HepG2 (cell line): ENCODE measurements at regions not wholly inside any gene's neighbourhood (a gene's known extent, or its start where the extent isn't known, plus 50 kb on each side); places are given as distances from the start of the nearest gene placed in this dataset.

ENCODE experiments used
- ATAC-seq: fragments of 200-7000 bp; cut with Tn5 transposase; 3 replicates; pipeline ENCODE4 v1.9.1; 2020; ENCODE audit warnings: mild to moderate bottlenecking, moderate library complexity
- BruUV-seq: library from RNA; stranded (reverse); fragments of 400-500 nt; replicated peaks from 2 replicates; lab custom pipeline; 2021; lab: Mats Ljungman, UMichigan
- CTCF ChIA-PET: fragments of 300-600 bp; formaldehyde crosslinking; extraction: SDS; loops from one replicate; lab custom pipeline; 2021; ENCODE audit warnings: low total read pairs, inconsistent platforms, low intra/inter-chr PET ratio; lab: Yijun Ruan, JAX
- POLR2A ChIA-PET: fragments of 350-600 bp; sonication (Branson Sonifier 250); formaldehyde crosslinking; loops from one replicate; lab custom pipeline; 2020; ENCODE audit warnings: antibody characterized with exemption, inconsistent platforms; lab: Yijun Ruan, JAX
- DNase-seq: peaks from one replicate; pipeline ENCODE4 v3.0.0-alpha.2; 2015; ENCODE audit warnings: low spot score
- FAIRE-seq: peaks from 3 replicates; lab custom pipeline; 2011; peaks lifted over from hg19 to GRCh38; lab: Jason Lieb, UNC
- H2AFZ ChIP-seq: one replicate; pipeline ENCODE4 v1.6.1; 2011; ENCODE audit warnings: low read length, inconsistent platforms
- H3K27ac ChIP-seq: fragments of 300-600 bp; 3 replicates; pipeline ENCODE4 v1.8.0; 2011; ENCODE audit warnings: mixed run types, mild to moderate bottlenecking, mixed read lengths, low read length, inconsistent platforms; ENCODE audit not compliant: insufficient read depth; ENCODE audit errors: extremely low read length
- H3K27me3 ChIP-seq, 2 experiments: fragments of 200-600 bp in 1 of 2; 2 replicates in 1 of 2; 3 replicates in 1 of 2; pipeline versions ENCODE4 v1.6.0 to v1.8.0; 2011; ENCODE audit warnings: low read length in 2 of 2, mild to moderate bottlenecking in 2 of 2, moderate library complexity in 2 of 2, inconsistent platforms in 1 of 2; ENCODE audit not compliant: insufficient read depth in 2 of 2, control insufficient read depth in 1 of 2
- H3K36me3 ChIP-seq, 2 experiments: fragments of 200-600 bp in 1 of 2; replicated peaks in 1 of 2; 2 replicates in 1 of 2; 3 replicates in 1 of 2; pipeline versions ENCODE4 v1.5.1 to v1.8.0; 2011; ENCODE audit warnings: low read length in 2 of 2, inconsistent platforms in 1 of 2; ENCODE audit not compliant: insufficient read depth in 2 of 2, control insufficient read depth in 1 of 2
- H3K4me1 ChIP-seq: 2 replicates; pipeline ENCODE4 v1.5.1; 2012; ENCODE audit warnings: low read length, inconsistent platforms; ENCODE audit not compliant: insufficient read depth
- H3K4me2 ChIP-seq: 2 replicates; pipeline ENCODE4 v1.6.0; 2011; ENCODE audit warnings: low read depth, low read length, inconsistent platforms
- H3K4me3 ChIP-seq, 3 experiments: fragments of 200-600 bp in 1 of 3; sonication (generic), shearing (Covaris generic) in 1 of 3; replicated peaks in 1 of 3; 2 replicates each; pipeline ENCODE4 v1.5.1; 2011 to 2016; ENCODE audit warnings: low read length in 3 of 3, inconsistent platforms in 2 of 3, low read depth in 2 of 3, mild to moderate bottlenecking in 2 of 3, control low read depth in 1 of 3, mixed read lengths in 1 of 3; ENCODE audit not compliant: insufficient read depth in 1 of 3
- H3K79me2 ChIP-seq: one replicate; pipeline ENCODE4 v1.6.1; 2011; ENCODE audit warnings: low read length, inconsistent platforms; ENCODE audit not compliant: insufficient read depth
- H3K9ac ChIP-seq: 2 replicates; pipeline ENCODE4 v1.6.0; 2011; ENCODE audit warnings: mild to moderate bottlenecking, low read depth, low read length, inconsistent platforms; ENCODE audit not compliant: insufficient read depth
- H3K9me3 ChIP-seq: 2 replicates; pipeline ENCODE4 v1.5.1; 2012; ENCODE audit warnings: mild to moderate bottlenecking, low read length
- H4K20me1 ChIP-seq: 2 replicates; pipeline ENCODE4 v1.6.0; 2011; ENCODE audit warnings: inconsistent platforms, mild to moderate bottlenecking, low read length, moderate library complexity; ENCODE audit not compliant: insufficient read depth
- CREB1 ChIP-seq, 2 experiments: fragments of 450-650 bp in 1 of 2; IDR thresholded peaks; 2 replicates each; pipeline ENCODE4 v1.6.1; 2016 to 2017; ENCODE audit warnings: control low read depth in 1 of 2, mild to moderate bottlenecking in 1 of 2, missing compliant biosample characterization in 1 of 2, missing genetic modification characterization in 1 of 2
- KDM3A ChIP-seq: IDR thresholded peaks from 2 replicates; pipeline ENCODE4 v1.6.1; 2018; ENCODE audit warnings: low read depth, missing compliant biosample characterization
- NONO ChIP-seq, 2 experiments: fragments of 450-650 bp in 1 of 2; sonication (generic) in 1 of 2; formaldehyde crosslinking in 1 of 2; IDR thresholded peaks in 1 of 2; conservative IDR thresholded peaks in 1 of 2; 2 replicates each; pipeline versions ENCODE4 v1.6.1 to v1.8.0; 2017 to 2022; ENCODE audit warnings: mild to moderate bottlenecking in 1 of 2, missing genetic modification reagents in 1 of 2, moderate library complexity in 1 of 2
- PAXIP1 ChIP-seq: sonication (generic); formaldehyde crosslinking; conservative IDR thresholded peaks from 2 replicates; pipeline ENCODE4 v1.4.0; 2020; ENCODE audit warnings: mild to moderate bottlenecking, missing genetic modification reagents, moderate library complexity
- SP5 ChIP-seq: IDR thresholded peaks from 2 replicates; pipeline ENCODE4 v1.6.1; 2016; ENCODE audit warnings: low read depth, borderline replicate concordance
- TRIM22 ChIP-seq: fragments of 450-650 bp; IDR thresholded peaks from 2 replicates; pipeline ENCODE4 v1.6.1; 2017
- ZBTB21 ChIP-seq: sonication (generic); formaldehyde crosslinking; IDR thresholded peaks from 2 replicates; pipeline ENCODE4 v1.4.0; 2020; ENCODE audit warnings: missing genetic modification reagents
- ZBTB7B ChIP-seq: sonication (generic); formaldehyde crosslinking; IDR thresholded peaks from 2 replicates; pipeline ENCODE4 v1.4.0; 2020; ENCODE audit warnings: missing genetic modification reagents
- ZMYM2 ChIP-seq: sonication (generic); formaldehyde crosslinking; IDR thresholded peaks from 2 replicates; pipeline ENCODE4 v1.8.0; 2022; ENCODE audit warnings: mild to moderate bottlenecking, missing genetic modification reagents
- ZNF207 ChIP-seq: fragments of 450-650 bp; IDR thresholded peaks from 2 replicates; pipeline ENCODE4 v1.6.1; 2016; ENCODE audit warnings: antibody characterized with exemption, borderline replicate concordance
- ZNF282 ChIP-seq: fragments of 450-650 bp; IDR thresholded peaks from 2 replicates; pipeline ENCODE4 v1.6.1; 2018; ENCODE audit not compliant: partially characterized antibody
- ZNF33B ChIP-seq: sonication (generic); formaldehyde crosslinking; IDR thresholded peaks from 2 replicates; pipeline ENCODE4 v1.5.1; 2020; ENCODE audit warnings: mild to moderate bottlenecking, missing genetic modification reagents
- ZNF530 ChIP-seq: sonication (generic); formaldehyde crosslinking; IDR thresholded peaks from 2 replicates; pipeline ENCODE4 v1.5.0; 2020; ENCODE audit warnings: low read depth, mild to moderate bottlenecking, missing genetic modification reagents
- ZNF646 ChIP-seq: sonication (generic); formaldehyde crosslinking; IDR thresholded peaks from 2 replicates; pipeline ENCODE4 v1.9.0; 2021; ENCODE audit warnings: mild to moderate bottlenecking, missing genetic modification reagents
- WGBS: methylation state at CpG from one replicate; pipeline ENCODE4 v1.1.6; 2017; ENCODE audit warnings: low lambda C conversion rate; 5-methylcytosine and 5-hydroxymethylcytosine counted together
- in situ Hi-C: cut with HindIII; loops from 2 replicates; pipeline ENCODE4 v1.10.0; 2017; ENCODE audit warnings: low pct_unique_long_range_greater_than_20kb; ENCODE audit not compliant: extremely low pct_ligation_motif_present
- intact Hi-C: fragments of 100-400 bp; cut with micrococcal nuclease; formaldehyde crosslinking; loops from one replicate; pipeline ENCODE4 v1.10.0; 2022; ENCODE audit not compliant: unreplicated experiment

- FAIRE-seq (peak; percentile 80), DNase-seq (no peak), ATAC-seq (no peak)
- no TSS peak for BruUV-seq
- no peak overlapping the region for H2AFZ ChIP-seq
- in situ Hi-C loops (no loop called here), intact Hi-C loops (no loop called here)
- no peaks in the 10 kb centered on the region for H4K20me1 ChIP-seq
- 42% methylated on average over 8 of the region's 8 CpGs for WGBS
- ChIA-PET POLR2A (no interaction called here), CTCF (no interaction called here)
- no peak overlapping the region for H3K4me2 ChIP-seq
- H3K4me3 ChIP-seq, result no peak overlapping the region
- no peaks in the 10 kb centered on the region for H3K36me3 ChIP-seq
- H3K4me1 ChIP-seq, result peaks cover 22% of the 10 kb centered on the region
- H3K9ac ChIP-seq, result no peak overlapping the region
- no peaks in the 10 kb centered on the region for H3K79me2 ChIP-seq
- H3K9me3 ChIP-seq, result no peaks in the 10 kb centered on the region
- peaks cover 19 to 81% of the 10 kb centered on the region in 2 experiments for H3K27me3 ChIP-seq
- H3K27ac ChIP-seq, result no peak overlapping the region
- TF ChIP-seq ZNF646 (CRISPR knock-in tag) (peak; percentile 93), KDM3A (CRISPR knock-in tag) (no peak), SP5 (CRISPR knock-in tag) (no peak), ZNF282 (peak; percentile 81), PAXIP1 (CRISPR knock-in tag) (no peak), ZNF530 (CRISPR knock-in tag) (no peak), NONO (IDR thresholded peaks at IDR 0.05) (0 out of 2 replicates have a peak, but pooled peaks have one; percentile 63), NONO (CRISPR knock-in tag; conservative IDR thresholded peaks at IDR 0.05) (no peak), CREB1 (IDR thresholded peaks at IDR 0.05) (peak; percentile 62; the same call in 1 of the 2 replicates), CREB1 (CRISPR knock-in tag; IDR thresholded peaks at IDR 0.05) (no peak), ZBTB7B (CRISPR knock-in tag) (no peak), ZMYM2 (CRISPR knock-in tag) (no peak), ZBTB21 (CRISPR knock-in tag) (no peak), ZNF207 (peak; percentile 96), TRIM22 (0 out of 2 replicates have a peak, but pooled peaks have one; percentile 54), ZNF33B (CRISPR knock-in tag) (no peak)
Measured at GRCh38 chr2:241948299-241948897, 78.9 kb downstream of the RTP5 start.
